ENCODE measurements at regions not wholly inside any gene's neighbourhood (a gene's known extent, or its start where the extent isn't known, plus 50 kb on each side); places are given as distances from the start of the nearest gene placed in this dataset.
"Not testable (repeated sequence)": the region's sequence is repeated elsewhere in the genome, so short reads cannot be mapped to it uniquely, and the experiment has no call there.

DNA sequence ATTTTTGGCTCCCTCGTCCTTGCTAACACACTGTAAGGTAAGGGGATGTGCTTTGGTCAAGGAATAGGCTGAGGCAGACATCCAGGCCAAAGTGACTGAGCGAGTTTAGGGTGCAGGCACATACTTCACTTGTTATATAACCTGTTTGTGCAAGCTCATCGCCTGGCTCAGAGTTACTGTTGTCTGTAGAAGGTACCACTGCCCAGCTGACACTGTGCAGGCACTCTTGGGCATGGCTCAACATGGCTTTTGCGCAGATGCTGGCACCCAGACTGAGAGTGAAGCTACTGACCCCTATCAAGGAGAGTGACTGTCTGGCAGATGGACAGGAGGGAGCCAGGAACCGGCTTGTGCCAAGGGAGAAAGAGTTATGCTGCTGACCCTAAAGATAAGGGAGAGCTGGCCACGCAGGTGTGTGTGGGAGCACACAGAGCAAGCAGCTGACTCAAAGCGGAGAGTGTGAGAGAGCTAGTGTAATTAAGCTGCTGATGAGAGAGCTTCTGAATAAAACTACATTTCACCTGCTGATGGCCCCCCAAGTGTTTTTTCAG, 307.3 kb upstream of the USP24 start:
- ATAC-seq = no peak
- Histone ChIP-seq H3K4me1 (no peaks in the 10 kb centered on the region), H3K27ac (no peak overlapping the region), H3K4me3 (no peak overlapping the region), H3K27me3 (no peaks in the 10 kb centered on the region), H3K9me3 (no peaks in the 10 kb centered on the region), H3K36me3 (replicated peaks in 1 of 2; ENCODE audit: insufficient read depth in 1 of 2, low read depth in 2 of 2) (no peaks in the 10 kb centered on the region)
- no peak for DNase-seq
- no peak for TF ChIP-seq POLR2A (IDR thresholded peaks at IDR 0.05)
- TF ChIP-seq, protein P1, sequence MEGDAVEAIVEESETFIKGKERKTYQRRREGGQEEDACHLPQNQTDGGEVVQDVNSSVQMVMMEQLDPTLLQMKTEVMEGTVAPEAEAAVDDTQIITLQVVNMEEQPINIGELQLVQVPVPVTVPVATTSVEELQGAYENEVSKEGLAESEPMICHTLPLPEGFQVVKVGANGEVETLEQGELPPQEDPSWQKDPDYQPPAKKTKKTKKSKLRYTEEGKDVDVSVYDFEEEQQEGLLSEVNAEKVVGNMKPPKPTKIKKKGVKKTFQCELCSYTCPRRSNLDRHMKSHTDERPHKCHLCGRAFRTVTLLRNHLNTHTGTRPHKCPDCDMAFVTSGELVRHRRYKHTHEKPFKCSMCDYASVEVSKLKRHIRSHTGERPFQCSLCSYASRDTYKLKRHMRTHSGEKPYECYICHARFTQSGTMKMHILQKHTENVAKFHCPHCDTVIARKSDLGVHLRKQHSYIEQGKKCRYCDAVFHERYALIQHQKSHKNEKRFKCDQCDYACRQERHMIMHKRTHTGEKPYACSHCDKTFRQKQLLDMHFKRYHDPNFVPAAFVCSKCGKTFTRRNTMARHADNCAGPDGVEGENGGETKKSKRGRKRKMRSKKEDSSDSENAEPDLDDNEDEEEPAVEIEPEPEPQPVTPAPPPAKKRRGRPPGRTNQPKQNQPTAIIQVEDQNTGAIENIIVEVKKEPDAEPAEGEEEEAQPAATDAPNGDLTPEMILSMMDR (IDR thresholded peaks at IDR 0.05) = no peak
- WGBS, 2 donors = 61 to 79% methylated on average over 7 of the region's 7 CpGs
- intact Hi-C loops (cut with DNase I) = no loop called here

DNA sequence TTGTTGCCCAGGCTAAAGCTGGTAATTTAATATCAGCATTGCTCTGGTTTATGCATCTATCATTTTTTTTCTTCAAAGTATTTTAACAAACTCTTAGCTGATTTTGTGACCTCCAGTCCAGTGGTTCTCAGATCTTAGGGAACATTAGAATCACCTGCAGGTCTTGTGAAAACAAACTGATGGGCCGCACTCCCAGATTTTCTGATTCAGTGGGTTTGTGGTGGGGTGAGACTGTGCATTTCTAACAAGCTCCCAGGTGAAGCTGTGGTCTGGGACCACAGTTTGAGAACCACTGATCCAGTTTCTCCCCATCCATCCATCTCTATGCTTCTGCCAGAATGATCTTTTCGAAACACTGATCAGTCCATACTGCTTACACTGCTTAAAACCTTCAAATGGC, 305.7 kb upstream of the USP24 start:
- no peak overlapping the region for H3K4me3 ChIP-seq
- ATAC-seq (no peak), DNase-seq (no peak)
- no peak for TF ChIP-seq POLR2A (IDR thresholded peaks at IDR 0.05)
- TF ChIP-seq, protein P1 (IDR thresholded peaks at IDR 0.05) = no peak
- intact Hi-C loops (cut with DNase I) = no loop called here
- H3K27ac ChIP-seq = no peak overlapping the region
- no peaks in the 10 kb centered on the region for H3K9me3 ChIP-seq
- 94 to 96% methylated on average over 2 of the region's 2 CpGs for WGBS, 2 donors
- no peaks in the 10 kb centered on the region for H3K36me3 ChIP-seq (replicated peaks in 1 of 2; ENCODE audit: insufficient read depth in 1 of 2, low read depth in 2 of 2)
- H3K4me1 ChIP-seq = no peaks in the 10 kb centered on the region
- H3K27me3 ChIP-seq = no peaks in the 10 kb centered on the region

DNA sequence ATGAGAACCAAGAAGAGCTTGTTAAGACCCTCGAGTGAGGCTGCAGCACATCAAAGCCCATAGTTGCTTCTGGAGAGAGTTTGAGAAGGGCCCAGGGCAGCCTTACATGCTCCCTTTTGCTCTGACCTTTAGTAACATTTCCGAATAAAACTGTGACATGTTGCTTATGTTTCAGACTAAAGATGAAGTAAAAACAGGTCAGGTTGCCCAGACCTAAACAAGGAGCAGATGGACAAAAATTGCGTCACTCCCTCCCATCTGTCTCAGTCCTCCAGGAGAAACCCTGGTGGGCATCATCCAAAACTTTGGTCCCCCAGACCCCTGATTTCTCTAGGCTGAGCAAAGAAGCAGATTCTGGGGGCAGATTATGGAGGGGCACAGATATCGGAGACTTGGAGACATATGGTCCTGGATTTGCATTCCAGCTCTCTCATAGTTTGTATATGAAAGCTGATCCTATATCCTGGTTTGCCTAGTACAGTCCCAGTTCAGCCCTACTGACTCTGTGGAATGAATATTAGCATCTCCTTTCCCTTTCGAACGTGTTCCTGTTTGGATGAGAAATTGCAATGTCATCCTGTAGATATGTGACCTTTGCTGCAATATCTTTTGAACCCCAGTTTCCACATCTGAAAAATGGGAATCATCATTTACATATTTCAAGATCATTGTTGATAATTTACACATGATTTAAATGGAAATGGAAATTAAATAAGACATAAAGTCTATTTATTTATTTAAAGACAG, 304.9 kb upstream of the USP24 start:
- no peak overlapping the region for H3K27ac ChIP-seq
- TF ChIP-seq POLR2A (IDR thresholded peaks at IDR 0.05) = no peak
- TF ChIP-seq, protein P1 (IDR thresholded peaks at IDR 0.05) = no peak
- H3K4me1 ChIP-seq = no peaks in the 10 kb centered on the region
- 76% methylated on average over 6 of the region's 6 CpGs for WGBS, 2 donors
- no peaks in the 10 kb centered on the region for H3K9me3 ChIP-seq
- no peak for ATAC-seq
- intact Hi-C loops (cut with DNase I) = no loop called here
- DNase-seq = no peak
- H3K36me3 ChIP-seq (replicated peaks in 1 of 2; ENCODE audit: insufficient read depth in 1 of 2, low read depth in 2 of 2) = no peaks in the 10 kb centered on the region
- H3K4me3 ChIP-seq = no peak overlapping the region
- no peaks in the 10 kb centered on the region for H3K27me3 ChIP-seq

DNA sequence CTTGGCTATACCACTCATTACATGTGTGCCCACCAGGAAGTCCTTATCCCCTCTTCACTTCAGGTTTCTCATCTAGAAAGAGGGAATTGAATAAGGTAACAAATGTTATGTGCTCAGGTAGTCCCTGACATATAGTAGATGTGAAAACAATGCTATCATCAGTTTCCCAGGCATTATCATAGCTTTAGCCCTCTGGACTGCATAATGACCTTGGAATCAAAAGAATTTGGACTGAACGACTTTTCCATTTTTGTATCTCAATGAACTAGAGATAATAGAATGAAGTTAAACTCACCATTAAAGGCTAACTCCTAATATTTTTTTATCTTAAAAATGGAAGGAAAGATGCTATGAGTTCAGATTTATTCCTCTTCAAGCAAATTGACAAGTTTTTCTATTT, 304.1 kb upstream of the USP24 start:
- no peak for TF ChIP-seq POLR2A (IDR thresholded peaks at IDR 0.05)
- TF ChIP-seq, protein P1 (IDR thresholded peaks at IDR 0.05) = no peak
- intact Hi-C loops (cut with DNase I) = no loop called here
- no peaks in the 10 kb centered on the region for H3K9me3 ChIP-seq
- 15 to 30% methylated on average over 1 of the region's 1 CpG for WGBS, 2 donors
- H3K27me3 ChIP-seq = no peaks in the 10 kb centered on the region
- H3K36me3 ChIP-seq (replicated peaks in 1 of 2; ENCODE audit: insufficient read depth in 1 of 2, low read depth in 2 of 2) = no peaks in the 10 kb centered on the region
- no peak overlapping the region for H3K4me3 ChIP-seq
- H3K27ac ChIP-seq = no peak overlapping the region
- no peaks in the 10 kb centered on the region for H3K4me1 ChIP-seq
- ATAC-seq (no peak), DNase-seq (no peak)

DNA sequence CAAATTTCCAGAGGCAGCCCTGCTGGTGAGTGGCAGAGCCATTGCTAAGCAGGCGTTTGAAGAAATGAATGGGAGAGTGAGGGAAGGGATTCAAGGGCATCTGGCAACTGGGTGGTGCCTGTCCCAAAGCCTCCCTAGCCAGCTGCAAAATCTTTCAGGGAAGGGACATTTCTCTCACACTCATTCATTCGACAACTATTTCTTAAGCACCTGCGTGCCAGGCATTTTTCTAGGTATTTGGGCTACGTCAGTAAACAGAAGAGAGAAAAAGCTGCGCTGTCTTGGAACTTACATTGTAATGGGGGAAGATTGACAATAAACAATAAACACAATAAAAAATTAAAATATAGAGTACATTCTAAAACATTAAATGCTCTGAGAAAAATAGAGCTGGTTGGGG, 301.9 kb upstream of the USP24 start:
- intact Hi-C loops (cut with DNase I) = no loop called here
- H3K27ac ChIP-seq = no peak overlapping the region

DNA sequence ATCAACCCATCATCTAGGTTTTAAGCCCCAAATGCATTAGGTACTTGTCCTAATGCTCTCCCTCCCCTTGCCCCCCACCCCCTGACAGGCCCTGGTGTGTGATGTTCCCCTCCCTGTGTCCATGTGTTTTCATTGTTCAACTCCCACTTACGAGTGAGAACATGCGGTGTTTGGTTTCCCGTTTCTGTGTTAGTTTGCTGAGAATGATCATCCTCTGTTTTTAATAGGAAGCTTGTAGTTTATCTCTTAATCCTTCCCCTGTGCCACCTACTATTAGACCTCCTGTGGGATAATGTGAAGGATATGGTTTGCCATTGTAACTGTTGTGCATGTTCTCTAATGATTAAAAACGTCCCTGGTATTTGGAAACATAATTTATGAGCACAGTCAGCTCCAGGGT, 299.4 kb upstream of the USP24 start:
- 62 to 71% methylated on average over 4 of the region's 4 CpGs for whole genome bisulfite sequencing, 2 donors
- H3K9me3 ChIP-seq; intact Hi-C loops (cut with DNase I); H3K4me1 ChIP-seq; ATAC-seq; H3K4me3 ChIP-seq; H3K36me3 ChIP-seq (replicated peaks in 1 of 2; ENCODE audit: insufficient read depth in 1 of 2, low read depth in 2 of 2); H3K27me3 ChIP-seq; H3K27ac ChIP-seq; DNase-seq: not testable (repeated sequence)

More for the DNA sequence above, 301.9 kb upstream of the USP24 start:
- H3K27me3 ChIP-seq = no peaks in the 10 kb centered on the region
- H3K4me3 ChIP-seq = no peak overlapping the region
- no peaks in the 10 kb centered on the region for H3K4me1 ChIP-seq
- no peaks in the 10 kb centered on the region for H3K36me3 ChIP-seq (replicated peaks in 1 of 2; ENCODE audit: insufficient read depth in 1 of 2, low read depth in 2 of 2)
- WGBS, 2 donors = 61 to 74% methylated on average over 5 of the region's 5 CpGs
- ATAC-seq (no peak), DNase-seq (no peak)
- TF ChIP-seq POLR2A (IDR thresholded peaks at IDR 0.05) = no peak
- TF ChIP-seq, protein P1 (IDR thresholded peaks at IDR 0.05) = no peak
- H3K9me3 ChIP-seq = no peaks in the 10 kb centered on the region
